HG02763 (cell line): ENCODE measurements at regions not wholly inside any gene's neighbourhood (a gene's known extent, or its start where the extent isn't known, plus 50 kb on each side); places are given as distances from the start of the nearest gene placed in this dataset.
"Not testable (repeated sequence)": the region's sequence is repeated elsewhere in the genome, so short reads cannot be mapped to it uniquely, and the experiment has no call there.

ENCODE experiments used
- ATAC-seq: cut with Tn5 transposase; IDR thresholded peaks from one replicate; pipeline ENCODE4 v1.9.1; 2021; ENCODE audit warnings: mild to moderate bottlenecking, moderate library complexity; ENCODE audit not compliant: unreplicated experiment

DNA sequence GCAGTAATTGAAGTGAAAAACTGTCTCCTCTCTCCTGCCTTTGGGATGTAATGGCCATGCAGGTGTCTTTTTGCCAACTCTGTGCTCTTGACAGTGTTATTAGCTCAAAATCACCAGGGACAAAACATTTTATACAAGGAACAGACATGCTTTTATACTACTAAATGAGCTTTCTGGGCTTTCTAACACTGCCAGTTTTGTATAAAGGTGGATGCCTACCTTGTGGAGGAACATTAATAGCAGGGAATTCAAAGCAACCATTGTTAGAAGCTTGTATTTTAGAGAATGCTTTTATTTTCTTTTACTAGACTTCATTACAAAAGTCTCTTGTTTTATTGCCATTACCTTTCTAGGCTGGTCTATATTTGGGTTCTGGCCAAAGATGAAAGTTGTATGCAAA is 54.7 kb upstream of the ARSJ start:
- ATAC-seq: no peak

- ATAC-seq: no peak
Observed at GRCh38 chr4:114036426-114036825, 57.0 kb upstream of the ARSJ start.

DNA sequence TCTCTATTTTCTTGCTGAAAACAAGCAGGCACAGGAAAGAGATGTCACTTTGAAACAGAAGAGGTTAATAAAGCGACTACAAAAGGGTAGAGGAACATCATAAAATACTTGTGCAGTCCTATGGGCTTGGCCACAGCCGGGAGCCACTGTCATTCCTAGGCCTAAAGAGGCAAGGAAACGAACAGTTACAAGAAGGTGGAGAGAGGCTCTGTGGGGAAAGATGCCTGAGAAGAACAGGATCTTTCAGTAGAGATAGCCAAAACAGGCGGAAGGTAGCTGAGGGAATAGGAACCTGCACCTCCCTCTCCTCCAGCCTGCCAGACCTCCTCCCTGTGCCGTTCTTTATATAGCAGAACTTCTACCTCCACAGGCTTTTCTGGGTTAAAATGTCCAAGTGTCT is 57.4 kb upstream of the ARSJ start:
- ATAC-seq: no peak

GRCh38 chr4:114037988-114038387 is 58.5 kb upstream of the ARSJ start:
- ATAC-seq: no peak

- no peak for ATAC-seq
Observed at GRCh38 chr4:114038762-114039387, 59.4 kb upstream of the ARSJ start.

DNA sequence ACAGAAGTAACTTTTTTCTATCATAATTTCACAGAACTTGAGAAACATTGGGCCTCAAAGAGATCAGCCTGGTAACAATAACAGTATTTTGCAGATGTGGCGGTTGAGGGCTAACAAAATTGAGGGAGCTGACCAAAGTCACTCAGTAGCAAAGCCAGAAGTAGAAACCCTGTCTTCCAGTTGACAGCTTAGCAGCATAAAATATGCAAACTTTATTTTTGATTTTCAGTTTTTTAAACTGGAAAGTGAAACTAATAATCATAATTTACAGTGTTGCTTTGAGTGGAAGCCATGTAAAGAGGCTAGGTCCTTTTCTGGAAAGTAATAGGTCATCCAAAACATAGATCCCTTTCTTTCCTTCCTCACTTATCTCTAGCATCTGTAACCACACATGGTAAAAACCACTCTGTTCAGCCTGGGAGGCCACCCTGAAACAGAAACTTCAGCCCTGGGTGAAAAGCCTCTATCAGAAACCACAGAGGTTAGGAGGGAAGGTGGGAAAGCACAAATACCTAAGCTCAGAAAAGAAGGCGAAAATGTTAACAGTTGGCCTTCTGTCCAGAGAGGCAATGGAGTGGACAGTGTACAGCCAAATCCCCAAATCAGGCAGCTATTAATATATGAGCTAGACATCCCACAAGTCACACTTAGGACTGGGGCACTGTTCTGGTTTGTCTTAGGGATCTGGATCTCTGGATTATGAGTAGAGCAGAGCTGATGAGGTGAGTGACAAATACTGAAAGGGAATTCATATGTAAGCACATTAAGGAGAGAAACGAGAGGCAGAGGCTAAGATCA is 61.1 kb upstream of the ARSJ start:
- peak; percentile 92 for ATAC-seq

DNA sequence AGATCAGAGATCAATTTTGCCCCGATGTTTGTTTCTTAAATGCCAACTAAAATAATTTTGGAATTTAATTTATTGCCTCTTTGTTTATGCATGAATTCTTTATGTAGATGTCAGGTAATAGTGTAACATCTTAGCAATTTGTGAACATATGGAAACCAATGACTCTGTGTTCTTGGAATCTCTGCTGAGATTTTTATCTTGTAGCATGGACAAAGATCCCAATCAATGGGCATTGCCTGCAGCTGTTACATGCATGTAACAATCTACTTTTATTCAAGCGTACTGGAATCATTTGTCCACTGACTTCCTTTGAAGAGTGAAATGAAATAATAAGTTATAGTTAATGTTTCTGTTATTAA is 61.6 kb upstream of the ARSJ start:
- no peak for ATAC-seq

DNA sequence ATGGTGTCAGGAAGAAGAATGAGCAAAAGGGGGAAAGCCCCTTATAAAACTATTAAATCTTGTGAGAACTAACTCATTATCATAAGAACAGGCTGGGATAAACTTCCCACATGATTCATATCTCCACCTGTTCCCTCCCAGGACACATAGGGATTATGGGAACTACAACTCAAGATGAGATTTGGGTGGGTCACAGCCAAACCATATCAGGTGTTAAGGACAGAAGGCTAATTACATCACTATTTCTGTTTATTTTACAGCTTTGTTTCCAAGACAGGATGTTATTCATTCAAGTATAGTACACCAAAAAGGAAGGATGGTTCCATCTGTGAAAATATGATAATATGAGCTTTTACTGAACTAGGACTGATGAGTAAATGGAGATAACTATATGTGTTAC is 63.7 kb upstream of the ARSJ start:
- no peak for ATAC-seq

GRCh38 chr4:114044351-114044750 is 64.9 kb upstream of the ARSJ start:
- not testable (repeated sequence) for ATAC-seq

GRCh38 chr4:114046331-114046730 is 66.9 kb upstream of the ARSJ start:
- ATAC-seq: no peak

DNA sequence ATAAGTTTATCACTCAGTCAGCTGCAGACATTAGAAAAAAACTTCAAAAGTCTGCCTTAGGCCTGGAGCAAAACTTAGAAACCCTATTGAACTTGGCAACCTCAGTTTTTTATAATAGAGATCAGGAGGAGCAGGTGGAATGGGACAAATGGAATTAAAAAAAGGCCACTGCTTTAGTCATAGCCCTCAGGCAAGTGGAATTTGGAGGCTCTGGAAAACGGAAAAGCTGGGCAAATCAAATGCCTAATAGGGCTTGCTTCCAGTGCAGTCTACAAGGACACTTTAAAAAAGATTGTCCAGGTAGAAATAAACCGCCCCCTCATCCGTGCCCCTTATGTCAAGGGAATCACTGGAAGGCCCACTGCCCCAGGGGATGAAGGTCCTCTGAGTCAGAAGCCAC is 68.7 kb upstream of the ARSJ start:
- not testable (repeated sequence) for ATAC-seq

DNA sequence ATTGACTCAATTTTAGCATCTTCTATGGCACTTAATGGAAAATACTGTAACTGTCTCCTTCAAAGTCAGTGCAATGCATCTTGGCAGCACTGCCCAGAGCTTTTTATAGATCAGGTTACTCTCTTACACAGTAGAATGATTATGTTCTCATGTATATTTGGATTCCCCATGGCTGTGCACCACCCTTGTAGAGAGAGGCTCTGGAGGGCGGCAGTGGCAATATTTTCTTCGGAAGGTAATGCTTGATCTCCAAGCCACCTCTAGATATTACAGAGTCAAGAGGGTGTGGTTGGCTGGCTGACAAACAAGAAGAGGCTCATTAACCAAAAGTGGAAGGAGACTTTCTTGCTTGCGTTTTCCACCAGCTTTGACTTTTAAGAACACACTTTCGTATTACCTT is 72.8 kb upstream of the ARSJ start:
- no peak for ATAC-seq

DNA sequence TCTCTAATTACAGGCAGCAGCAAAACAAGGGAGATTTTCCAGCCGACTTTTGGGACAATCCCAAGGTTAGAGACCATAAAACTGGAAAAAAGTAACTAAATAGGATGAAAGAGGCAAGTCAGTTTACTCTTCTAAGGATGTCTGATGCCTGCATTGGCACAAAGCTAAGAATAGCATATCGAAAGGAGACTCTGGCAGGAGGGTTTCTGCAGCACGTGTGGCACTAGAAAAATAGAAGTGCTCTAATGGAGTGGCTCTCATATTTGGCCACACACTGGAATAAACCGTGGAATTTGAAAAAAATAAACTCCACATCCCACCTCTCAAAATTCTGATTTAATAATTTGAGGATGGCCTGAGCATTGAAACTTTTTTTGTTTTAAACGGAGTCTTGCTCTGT is 77.2 kb upstream of the ARSJ start:
- ATAC-seq: no peak

DNA sequence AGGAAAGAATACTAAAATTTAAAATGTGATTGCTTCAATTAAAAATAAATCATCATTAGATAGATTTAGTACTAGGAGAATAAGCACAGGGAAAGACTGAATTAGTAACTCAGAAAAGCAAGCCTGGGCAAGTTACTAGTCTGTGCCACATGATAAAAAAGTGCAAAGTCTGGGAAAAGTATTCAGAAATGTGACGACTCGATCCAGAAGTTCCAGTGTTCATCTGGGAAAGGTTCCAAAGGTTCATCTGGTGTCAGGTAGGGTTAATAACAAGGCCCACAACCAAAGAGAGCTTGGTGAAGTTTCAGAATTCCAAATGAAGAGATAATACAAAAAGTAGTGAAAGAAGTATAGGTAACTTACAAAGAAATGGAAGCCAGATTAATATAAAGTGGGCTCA is 78.3 kb upstream of the ARSJ start:
- ATAC-seq: no peak

- no peak for ATAC-seq
Observed at GRCh38 chr4:114062499-114062898, 83.1 kb upstream of the ARSJ start.

DNA sequence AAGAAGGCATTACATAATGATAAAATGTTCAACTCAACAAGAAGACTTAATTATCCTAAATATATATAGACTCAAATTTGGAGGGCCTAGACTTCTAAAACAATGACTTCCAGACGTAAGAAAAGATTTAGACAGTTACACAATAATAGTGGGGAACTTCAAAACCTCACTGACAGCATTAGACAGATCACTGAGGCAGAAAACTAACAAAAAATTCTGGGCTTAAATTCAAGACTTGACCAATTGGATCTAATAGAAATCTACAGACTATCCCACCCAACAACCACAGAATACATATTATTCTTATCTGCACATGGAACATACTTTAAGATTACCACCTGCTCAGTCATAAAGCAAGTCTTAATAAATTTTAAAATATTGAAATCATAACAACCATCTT is 93.3 kb upstream of the ARSJ start:
- ATAC-seq: no peak

DNA sequence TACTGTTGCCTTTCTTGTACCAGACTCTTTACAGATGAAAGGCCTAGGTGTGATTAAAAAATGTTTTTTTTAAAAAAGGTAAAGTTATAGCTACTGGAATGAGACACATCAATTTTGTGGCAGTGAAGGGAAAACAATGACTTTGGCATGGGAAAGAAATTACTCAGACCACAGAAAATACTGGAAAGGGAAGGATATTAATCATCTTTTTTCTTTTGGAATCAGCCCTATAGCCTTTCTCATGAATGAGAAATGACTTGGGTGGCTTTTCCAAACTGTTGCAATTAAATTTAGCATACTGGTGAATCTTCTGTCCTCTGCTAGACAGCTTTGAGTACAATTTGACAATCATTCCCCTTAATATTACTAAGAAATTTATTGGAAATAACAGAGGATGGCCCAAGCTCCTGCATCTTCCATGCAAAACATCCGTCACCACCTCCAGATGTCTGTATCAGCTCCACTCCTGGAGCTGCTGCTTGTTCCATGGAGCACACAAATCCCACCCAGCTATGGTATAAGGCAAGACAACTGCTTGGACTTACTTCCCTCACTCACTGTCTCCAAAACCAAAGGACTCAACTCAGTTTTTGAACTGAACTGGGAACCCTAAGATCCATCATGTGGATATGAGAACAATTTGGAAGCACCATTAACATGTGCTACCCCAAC is 97.6 kb upstream of the ARSJ start:
- ATAC-seq: no peak

DNA sequence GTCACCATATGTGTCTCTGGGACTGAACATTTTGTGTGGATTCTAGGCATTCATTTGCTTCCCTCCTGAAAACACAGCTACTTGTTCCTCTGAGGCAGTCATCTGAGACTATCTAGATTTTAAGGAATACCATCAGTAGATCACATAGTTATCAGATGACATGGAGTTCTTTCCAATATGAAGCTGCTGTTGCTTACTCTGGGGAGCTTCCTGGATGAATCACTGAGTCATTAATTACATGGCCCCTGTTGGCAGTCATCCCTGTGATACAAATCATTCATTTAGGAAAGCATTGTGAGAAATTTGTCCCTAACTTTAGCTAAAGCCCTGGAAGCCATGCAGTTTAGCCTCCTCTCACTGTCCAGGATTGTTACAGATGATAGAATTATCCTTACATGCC is 98.2 kb upstream of the ARSJ start:
- no peak for ATAC-seq

- no peak for ATAC-seq
Observed at GRCh38 chr4:114078636-114079035, 99.2 kb upstream of the ARSJ start.

- ATAC-seq: no peak
Observed at GRCh38 chr4:114081783-114082182, 102.3 kb upstream of the ARSJ start.

DNA sequence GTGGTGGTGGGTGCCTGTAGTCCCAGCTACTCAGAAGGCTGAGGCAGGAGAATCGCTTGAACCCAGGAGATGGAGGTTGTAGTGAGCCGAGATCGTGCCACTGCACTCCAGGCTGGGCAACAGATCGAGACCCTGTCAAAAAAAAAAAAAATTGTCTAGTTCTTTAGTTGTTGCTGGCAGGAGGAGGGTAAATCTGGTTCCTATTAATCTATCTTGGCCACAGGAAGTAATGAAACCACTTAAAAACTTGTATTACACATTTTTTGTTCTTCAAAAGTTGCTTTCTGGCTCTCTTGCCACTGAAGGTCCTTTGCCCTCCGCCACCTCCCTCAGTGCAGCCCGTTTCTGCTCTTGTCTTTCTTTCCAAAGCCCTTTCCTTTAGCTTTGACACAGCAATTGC is 102.9 kb upstream of the ARSJ start:
- ATAC-seq: no peak

DNA sequence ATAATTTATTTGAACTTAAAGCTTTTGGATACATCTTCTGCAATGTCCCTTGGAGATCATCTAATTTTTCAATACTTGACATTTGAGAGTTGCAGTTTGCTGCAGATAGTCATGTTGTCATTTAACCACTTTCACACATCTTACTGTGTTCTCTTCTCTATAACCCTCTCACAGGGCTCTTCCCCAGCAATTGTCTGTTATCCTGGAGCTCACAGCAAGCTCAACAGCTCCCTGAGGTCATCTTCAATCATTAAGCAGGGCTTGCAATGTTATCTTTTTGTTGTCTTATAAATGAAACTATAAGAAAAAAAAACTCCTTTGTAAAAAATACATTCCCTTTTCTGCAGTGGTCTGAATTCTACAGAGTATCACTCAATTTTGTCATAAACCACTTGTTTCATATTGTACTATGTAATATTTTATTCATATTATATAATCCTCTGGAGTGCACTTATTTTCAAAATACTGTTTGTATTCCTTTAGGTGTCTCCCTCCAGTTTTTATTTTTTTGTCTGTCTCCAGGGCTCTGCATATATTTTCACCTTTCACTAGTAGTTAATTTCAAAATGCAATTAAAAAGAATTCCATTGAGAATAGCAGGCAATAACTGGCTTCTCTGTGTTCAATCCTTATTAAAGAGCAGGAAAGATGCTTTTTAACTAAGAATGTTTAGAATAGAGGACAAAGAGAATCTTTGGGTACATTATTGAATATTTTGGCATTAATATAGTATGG is 106.3 kb upstream of the ARSJ start:
- no peak for ATAC-seq
